ENCODE measurements at regions not wholly inside any gene's neighbourhood (a gene's known extent, or its start where the extent isn't known, plus 50 kb on each side); places are given as distances from the start of the nearest gene placed in this dataset.
A peak's percentile ranks its signal among the peaks of the same experiment; 100 is the strongest.

GRCh38 chr1:175848329-175848728 is 104.9 kb upstream of the TNR start:
- H3K4me3 ChIP-seq (ENCODE audit: low read length in 2 of 2), result no peak overlapping the region
- no peaks in the 10 kb centered on the region for H3K4me1 ChIP-seq (ENCODE audit: control insufficient read depth in 2 of 2, insufficient read depth in 2 of 2, low read length in 2 of 2)
- no peak overlapping the region for H3K27ac ChIP-seq (ENCODE audit: low read depth in 2 of 2, low read length in 2 of 2)
- H3K36me3 ChIP-seq (ENCODE audit: control insufficient read depth in 2 of 2, insufficient read depth in 2 of 2, low read length in 2 of 2), result no peaks in the 10 kb centered on the region
- H3K9ac ChIP-seq (ENCODE audit: low read depth in 1 of 2, low read length in 2 of 2), result no peak overlapping the region
- H3K9me3 ChIP-seq (ENCODE audit: control insufficient read depth in 2 of 2, low read length in 2 of 2), result no peaks in the 10 kb centered on the region
- no peaks in the 10 kb centered on the region for H3K27me3 ChIP-seq (ENCODE audit: control insufficient read depth in 2 of 2, insufficient read depth in 2 of 2, low read length in 2 of 2)

GRCh38 chr1:175845985-175846384 is 102.6 kb upstream of the TNR start:
- no peaks in the 10 kb centered on the region for H3K27me3 ChIP-seq (ENCODE audit: control insufficient read depth in 2 of 2, insufficient read depth in 2 of 2, low read length in 2 of 2)
- no peak overlapping the region for H3K9ac ChIP-seq (ENCODE audit: low read depth in 1 of 2, low read length in 2 of 2)

DNA sequence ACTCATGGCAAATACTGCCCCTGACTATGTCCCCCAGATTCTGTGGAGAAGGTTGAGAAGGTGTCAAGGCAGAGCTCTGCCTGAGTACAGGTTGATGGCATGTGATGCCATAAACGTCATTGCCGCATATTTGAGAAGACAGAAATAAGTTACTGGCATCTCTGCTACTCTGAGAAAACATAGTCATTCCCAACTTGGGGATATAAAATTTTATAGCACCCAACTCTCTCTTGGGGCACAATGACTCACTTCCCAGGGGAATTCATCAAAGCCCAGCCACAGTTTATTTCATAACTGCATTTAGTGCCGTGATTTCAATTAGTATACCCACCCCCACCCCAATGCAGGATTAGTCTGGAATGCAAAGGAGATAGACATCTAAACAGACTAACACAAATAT is 101.9 kb upstream of the TNR start:
- H3K9me3 ChIP-seq (ENCODE audit: control insufficient read depth in 2 of 2, low read length in 2 of 2), result no peaks in the 10 kb centered on the region
- H3K27me3 ChIP-seq (ENCODE audit: control insufficient read depth in 2 of 2, insufficient read depth in 2 of 2, low read length in 2 of 2), result no peaks in the 10 kb centered on the region
- no peak overlapping the region for H3K4me3 ChIP-seq (ENCODE audit: low read length in 2 of 2)
- no peaks in the 10 kb centered on the region for H3K36me3 ChIP-seq (ENCODE audit: control insufficient read depth in 2 of 2, insufficient read depth in 2 of 2, low read length in 2 of 2)
- H3K27ac ChIP-seq (ENCODE audit: low read depth in 2 of 2, low read length in 2 of 2), result no peak overlapping the region
- H3K4me1 ChIP-seq (ENCODE audit: control insufficient read depth in 2 of 2, insufficient read depth in 2 of 2, low read length in 2 of 2), result peaks cover 0 to 8% of the 10 kb centered on the region in 2 donors
- no peak overlapping the region for H3K9ac ChIP-seq (ENCODE audit: low read depth in 1 of 2, low read length in 2 of 2)

More at GRCh38 chr1:175845985-175846384, 102.6 kb upstream of the TNR start:
- no peaks in the 10 kb centered on the region for H3K9me3 ChIP-seq (ENCODE audit: control insufficient read depth in 2 of 2, low read length in 2 of 2)
- H3K36me3 ChIP-seq (ENCODE audit: control insufficient read depth in 2 of 2, insufficient read depth in 2 of 2, low read length in 2 of 2), result no peaks in the 10 kb centered on the region
- no peak overlapping the region for H3K27ac ChIP-seq (ENCODE audit: low read depth in 2 of 2, low read length in 2 of 2)
- H3K4me3 ChIP-seq (ENCODE audit: low read length in 2 of 2), result no peak overlapping the region
- H3K4me1 ChIP-seq (ENCODE audit: control insufficient read depth in 2 of 2, insufficient read depth in 2 of 2, low read length in 2 of 2), result peaks cover 0 to 3% of the 10 kb centered on the region in 2 donors

- Histone ChIP-seq H3K27ac (ENCODE audit: low read depth in 2 of 2, low read length in 2 of 2) (no peak overlapping the region), H3K4me3 (ENCODE audit: low read length in 2 of 2) (no peak overlapping the region), H3K9ac (ENCODE audit: low read depth in 1 of 2, low read length in 2 of 2) (no peak overlapping the region), H3K9me3 (ENCODE audit: control insufficient read depth in 2 of 2, low read length in 2 of 2) (no peaks in the 10 kb centered on the region), H3K36me3 (ENCODE audit: control insufficient read depth in 2 of 2, insufficient read depth in 2 of 2, low read length in 2 of 2) (no peaks in the 10 kb centered on the region), H3K4me1 (ENCODE audit: control insufficient read depth in 2 of 2, insufficient read depth in 2 of 2, low read length in 2 of 2) (peaks cover 2 to 8% of the 10 kb centered on the region in 2 donors), H3K27me3 (ENCODE audit: control insufficient read depth in 2 of 2, insufficient read depth in 2 of 2, low read length in 2 of 2) (no peaks in the 10 kb centered on the region)
Measured at GRCh38 chr1:175844877-175845276, 101.5 kb upstream of the TNR start.

- H3K27me3 ChIP-seq (ENCODE audit: control insufficient read depth in 2 of 2, insufficient read depth in 2 of 2, low read length in 2 of 2), result no peaks in the 10 kb centered on the region
- H3K27ac ChIP-seq (ENCODE audit: low read depth in 2 of 2, low read length in 2 of 2), result no peak overlapping the region
- H3K9ac ChIP-seq (ENCODE audit: low read depth in 1 of 2, low read length in 2 of 2), result no peak overlapping the region
- no peaks in the 10 kb centered on the region for H3K9me3 ChIP-seq (ENCODE audit: control insufficient read depth in 2 of 2, low read length in 2 of 2)
- no peak overlapping the region for H3K4me3 ChIP-seq (ENCODE audit: low read length in 2 of 2)
- H3K4me1 ChIP-seq (ENCODE audit: control insufficient read depth in 2 of 2, insufficient read depth in 2 of 2, low read length in 2 of 2), result peaks cover 5 to 13% of the 10 kb centered on the region in 2 donors
- H3K36me3 ChIP-seq (ENCODE audit: control insufficient read depth in 2 of 2, insufficient read depth in 2 of 2, low read length in 2 of 2), result no peaks in the 10 kb centered on the region
Measured at GRCh38 chr1:175842550-175842949, 99.2 kb upstream of the TNR start.

DNA sequence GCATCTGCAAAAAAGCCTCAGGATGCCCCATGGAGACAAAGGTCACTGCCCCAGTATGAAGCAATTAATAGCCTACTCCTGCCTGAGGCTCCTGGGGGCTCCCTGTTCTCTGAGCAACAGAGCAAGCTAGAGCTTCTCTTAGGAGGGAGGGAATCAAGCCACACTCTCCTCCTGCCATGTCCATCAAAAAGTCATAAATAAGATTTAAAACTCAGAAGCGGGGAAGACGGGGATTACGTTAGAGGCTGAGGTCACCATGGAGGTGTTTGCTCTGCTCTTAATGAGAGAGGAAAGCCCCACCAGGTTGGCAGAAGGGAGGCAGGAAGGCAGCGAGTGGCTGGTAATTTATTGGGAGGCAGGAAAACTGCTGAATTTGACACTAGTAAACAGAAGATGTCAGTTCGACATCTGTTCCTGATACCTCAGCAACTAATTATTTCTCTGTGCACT is 98.4 kb upstream of the TNR start:
- Histone ChIP-seq H3K9ac (ENCODE audit: low read depth in 1 of 2, low read length in 2 of 2) (no peak overlapping the region), H3K36me3 (ENCODE audit: control insufficient read depth in 2 of 2, insufficient read depth in 2 of 2, low read length in 2 of 2) (no peaks in the 10 kb centered on the region), H3K27me3 (ENCODE audit: control insufficient read depth in 2 of 2, insufficient read depth in 2 of 2, low read length in 2 of 2) (no peaks in the 10 kb centered on the region), H3K4me3 (ENCODE audit: low read length in 2 of 2) (no peak overlapping the region), H3K4me1 (ENCODE audit: control insufficient read depth in 2 of 2, insufficient read depth in 2 of 2, low read length in 2 of 2) (peaks cover 5 to 13% of the 10 kb centered on the region in 2 donors), H3K9me3 (ENCODE audit: control insufficient read depth in 2 of 2, low read length in 2 of 2) (no peaks in the 10 kb centered on the region), H3K27ac (ENCODE audit: low read depth in 2 of 2, low read length in 2 of 2) (no peak overlapping the region)

- no peaks in the 10 kb centered on the region for H3K27me3 ChIP-seq (ENCODE audit: control insufficient read depth in 2 of 2, insufficient read depth in 2 of 2, low read length in 2 of 2)
- no peaks in the 10 kb centered on the region for H3K9me3 ChIP-seq (ENCODE audit: control insufficient read depth in 2 of 2, low read length in 2 of 2)
- peak overlapping the region in 1 of 2 donors; percentile 22 for H3K4me3 ChIP-seq (ENCODE audit: low read length in 2 of 2)
- H3K4me1 ChIP-seq (ENCODE audit: control insufficient read depth in 2 of 2, insufficient read depth in 2 of 2, low read length in 2 of 2), result peaks cover 5 to 13% of the 10 kb centered on the region in 2 donors
- no peaks in the 10 kb centered on the region for H3K36me3 ChIP-seq (ENCODE audit: control insufficient read depth in 2 of 2, insufficient read depth in 2 of 2, low read length in 2 of 2)
- H3K9ac ChIP-seq (ENCODE audit: low read depth in 1 of 2, low read length in 2 of 2), result no peak overlapping the region
- no peak overlapping the region for H3K27ac ChIP-seq (ENCODE audit: low read depth in 2 of 2, low read length in 2 of 2)
Measured at GRCh38 chr1:175840787-175841186, 97.4 kb upstream of the TNR start.

GRCh38 chr1:175839779-175840669 is 96.6 kb upstream of the TNR start:
- H3K27ac ChIP-seq (ENCODE audit: low read depth in 2 of 2, low read length in 2 of 2), result no peak overlapping the region

GRCh38 chr1:175834597-175834996 is 91.2 kb upstream of the TNR start:
- Histone ChIP-seq H3K9ac (ENCODE audit: low read depth in 1 of 2, low read length in 2 of 2) (no peak overlapping the region), H3K9me3 (ENCODE audit: control insufficient read depth in 2 of 2, low read length in 2 of 2) (no peaks in the 10 kb centered on the region), H3K4me1 (ENCODE audit: control insufficient read depth in 2 of 2, insufficient read depth in 2 of 2, low read length in 2 of 2) (peaks cover under 1 to 2% of the 10 kb centered on the region in 2 donors), H3K36me3 (ENCODE audit: control insufficient read depth in 2 of 2, insufficient read depth in 2 of 2, low read length in 2 of 2) (no peaks in the 10 kb centered on the region), H3K27ac (ENCODE audit: low read depth in 2 of 2, low read length in 2 of 2) (no peak overlapping the region), H3K27me3 (ENCODE audit: control insufficient read depth in 2 of 2, insufficient read depth in 2 of 2, low read length in 2 of 2) (no peaks in the 10 kb centered on the region), H3K4me3 (ENCODE audit: low read length in 2 of 2) (no peak overlapping the region)

More at GRCh38 chr1:175839779-175840669, 96.6 kb upstream of the TNR start:
- no peaks in the 10 kb centered on the region for H3K36me3 ChIP-seq (ENCODE audit: control insufficient read depth in 2 of 2, insufficient read depth in 2 of 2, low read length in 2 of 2)
- no peaks in the 10 kb centered on the region for H3K9me3 ChIP-seq (ENCODE audit: control insufficient read depth in 2 of 2, low read length in 2 of 2)
- H3K27me3 ChIP-seq (ENCODE audit: control insufficient read depth in 2 of 2, insufficient read depth in 2 of 2, low read length in 2 of 2), result no peaks in the 10 kb centered on the region
- H3K4me1 ChIP-seq (ENCODE audit: control insufficient read depth in 2 of 2, insufficient read depth in 2 of 2, low read length in 2 of 2), result peaks cover 5 to 13% of the 10 kb centered on the region in 2 donors
- no peak overlapping the region for H3K9ac ChIP-seq (ENCODE audit: low read depth in 1 of 2, low read length in 2 of 2)
- H3K4me3 ChIP-seq (ENCODE audit: low read length in 2 of 2), result peak overlapping the region in 1 of 2 donors; percentile 29

DNA sequence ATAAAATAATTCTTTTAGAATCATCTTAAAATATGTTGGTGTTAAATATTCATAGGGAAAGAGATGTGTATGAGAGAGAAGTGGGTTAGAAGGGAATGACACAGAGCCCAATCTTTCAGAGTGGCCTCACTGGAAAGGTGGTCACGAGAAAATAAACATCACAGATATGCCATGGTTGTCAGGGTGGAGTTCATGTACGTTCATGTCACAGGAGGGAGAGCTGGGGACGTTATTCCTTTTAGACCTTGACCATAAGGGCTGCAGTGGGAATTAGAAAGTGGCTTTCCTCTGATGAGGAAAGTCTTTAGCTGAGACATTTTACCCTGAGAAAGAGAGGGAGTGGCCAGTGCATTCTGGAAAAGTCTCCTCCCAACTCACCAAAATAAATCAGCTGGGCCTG is 90.6 kb upstream of the TNR start:
- Histone ChIP-seq H3K9ac (ENCODE audit: low read depth in 1 of 2, low read length in 2 of 2) (no peak overlapping the region), H3K9me3 (ENCODE audit: control insufficient read depth in 2 of 2, low read length in 2 of 2) (no peaks in the 10 kb centered on the region), H3K36me3 (ENCODE audit: control insufficient read depth in 2 of 2, insufficient read depth in 2 of 2, low read length in 2 of 2) (no peaks in the 10 kb centered on the region), H3K4me1 (ENCODE audit: control insufficient read depth in 2 of 2, insufficient read depth in 2 of 2, low read length in 2 of 2) (no peaks in the 10 kb centered on the region), H3K4me3 (ENCODE audit: low read length in 2 of 2) (no peak overlapping the region), H3K27ac (ENCODE audit: low read depth in 2 of 2, low read length in 2 of 2) (no peak overlapping the region), H3K27me3 (ENCODE audit: control insufficient read depth in 2 of 2, insufficient read depth in 2 of 2, low read length in 2 of 2) (no peaks in the 10 kb centered on the region)
